PC-9 (cell line): ENCODE measurements at regions not wholly inside any gene's neighbourhood (a gene's known extent, or its start where the extent isn't known, plus 50 kb on each side); places are given as distances from the start of the nearest gene placed in this dataset.

ENCODE experiments used
- BruUV-seq: library from RNA; stranded (reverse); fragments of 400-500 nt; replicated peaks from 2 replicates; lab custom pipeline; 2021; lab: Mats Ljungman, UMichigan
- CTCF ChIA-PET: fragments of 300-600 bp; sonication (Branson Sonifier 250); formaldehyde crosslinking; loops from one replicate; lab custom pipeline; 2022; ENCODE audit warnings: antibody characterized with exemption; lab: Charles Lee
- POLR2A ChIA-PET: fragments of 300-600 bp; sonication (Branson Sonifier 250); formaldehyde crosslinking; loops from one replicate; lab custom pipeline; 2022; ENCODE audit warnings: antibody characterized with exemption; ENCODE audit not compliant: unreplicated experiment; lab: Charles Lee
- DNase-seq, 2 experiments: peaks; one replicate each; pipeline versions ENCODE4 v3.0.0 to v3.0.0-alpha.2; 2015 to 2022; ENCODE audit warnings: mixed read lengths in 1 of 2
- H2AFZ ChIP-seq: fragments of 200-600 bp; sonication (generic); 2 replicates; pipeline ENCODE4 v1.8.1; 2017; ENCODE audit warnings: antibody characterized with exemption
- H3F3A ChIP-seq: fragments of 200-600 bp; sonication (generic); 2 replicates; pipeline ENCODE4 v1.8.1; 2017; ENCODE audit warnings: antibody characterized with exemption, mild to moderate bottlenecking, low read depth; ENCODE audit not compliant: insufficient read depth
- H3K27ac ChIP-seq: fragments of 200-600 bp; sonication (generic); 2 replicates; pipeline ENCODE4 v1.6.1; 2016; ENCODE audit warnings: mixed run types
- H3K27me3 ChIP-seq: fragments of 200-600 bp; sonication (generic); 2 replicates; pipeline ENCODE4 v1.6.1; 2016; ENCODE audit warnings: low read depth, mixed run types; ENCODE audit not compliant: insufficient read depth
- H3K36me3 ChIP-seq: fragments of 200-600 bp; sonication (generic); 2 replicates; pipeline ENCODE4 v1.6.1; 2016; ENCODE audit warnings: low read depth, mixed run types
- H3K4me1 ChIP-seq: fragments of 200-600 bp; sonication (generic); replicated peaks from 2 replicates; pipeline ENCODE4 v1.6.1; 2016; ENCODE audit warnings: mixed run types; ENCODE audit not compliant: insufficient read depth
- H3K4me2 ChIP-seq: fragments of 200-600 bp; sonication (generic); 2 replicates; pipeline ENCODE4 v1.6.1; 2017; ENCODE audit warnings: mixed run types
- H3K4me3 ChIP-seq: fragments of 200-600 bp; sonication (generic); 2 replicates; pipeline ENCODE4 v1.6.1; 2016; ENCODE audit warnings: mixed run types
- H3K79me2 ChIP-seq: fragments of 200-600 bp; sonication (generic); 2 replicates; pipeline ENCODE4 v1.6.1; 2017; ENCODE audit warnings: low read depth, mixed run types
- H3K9me2 ChIP-seq: fragments of 200-600 bp; sonication (generic); 2 replicates; pipeline ENCODE4 v1.8.1; 2017; ENCODE audit warnings: mild to moderate bottlenecking; ENCODE audit not compliant: insufficient read depth
- H3K9me3 ChIP-seq: fragments of 200-600 bp; sonication (generic); 2 replicates; pipeline ENCODE4 v1.8.1; 2016; ENCODE audit warnings: low read depth; ENCODE audit not compliant: insufficient read depth
- H4K20me1 ChIP-seq: fragments of 200-600 bp; sonication (generic); 2 replicates; pipeline ENCODE4 v1.8.1; 2017; ENCODE audit not compliant: insufficient read depth
- CTCF ChIP-seq: fragments of 200-600 bp; sonication (generic); conservative IDR thresholded peaks from 2 replicates; pipeline ENCODE4 v1.6.1; 2017; ENCODE audit warnings: mixed run types, antibody characterized with exemption, mild to moderate bottlenecking, moderate library complexity
- EZH2 ChIP-seq: fragments of 200-600 bp; sonication (generic); IDR thresholded peaks from 2 replicates; pipeline ENCODE4 v1.8.0; 2017; ENCODE audit warnings: antibody characterized with exemption, low read depth
- intact Hi-C: fragments of 100-400 bp; cut with micrococcal nuclease; formaldehyde crosslinking; loops from one replicate; pipeline ENCODE4 v1.10.0; 2022; ENCODE audit not compliant: unreplicated experiment

- Histone ChIP-seq H2AFZ (no peak overlapping the region), H3K9me2 (no peaks in the 10 kb centered on the region)
- no TSS peak for BruUV-seq
Measured at GRCh38 chr2:103335403-103335802, 573.6 kb downstream of the TMEM182 start.

GRCh38 chr2:103338819-103339218 is 577.0 kb downstream of the TMEM182 start:
- no peak for DNase-seq
- Histone ChIP-seq H3K4me1 (no peaks in the 10 kb centered on the region), H4K20me1 (no peaks in the 10 kb centered on the region), H3K27me3 (peaks cover 11% of the 10 kb centered on the region; the same call in 1 of the 2 replicates), H3K36me3 (no peaks in the 10 kb centered on the region), H3K9me3 (no peaks in the 10 kb centered on the region), H3K4me2 (no peak overlapping the region), H3F3A (no peaks in the 10 kb centered on the region), H3K27ac (no peak overlapping the region), H2AFZ (no peak overlapping the region), H3K79me2 (no peaks in the 10 kb centered on the region), H3K9me2 (no peaks in the 10 kb centered on the region), H3K4me3 (no peak overlapping the region)
- POLR2A ChIA-PET = no interaction called here
- CTCF ChIA-PET = no interaction called here
- no TSS peak for BruUV-seq
- intact Hi-C loops = no loop called here
- TF ChIP-seq EZH2 = no peak
- TF ChIP-seq CTCF = no peak

More at GRCh38 chr2:103335403-103335802, 573.6 kb downstream of the TMEM182 start:
- Histone ChIP-seq H3K79me2 (no peaks in the 10 kb centered on the region), H3K27ac (no peak overlapping the region), H4K20me1 (no peaks in the 10 kb centered on the region), H3K4me2 (no peak overlapping the region), H3K9me3 (no peaks in the 10 kb centered on the region), H3K4me3 (no peak overlapping the region), H3K36me3 (no peaks in the 10 kb centered on the region), H3K27me3 (no peaks in the 10 kb centered on the region), H3K4me1 (no peaks in the 10 kb centered on the region), H3F3A (no peaks in the 10 kb centered on the region)
- ChIA-PET POLR2A (no interaction called here), CTCF (no interaction called here)
- TF ChIP-seq EZH2 (no peak), CTCF (no peak)
- no peak for DNase-seq
- intact Hi-C loops = no loop called here

GRCh38 chr2:103346780-103347179 is 584.9 kb downstream of the TMEM182 start:
- peaks cover 16% of the 10 kb centered on the region; the same call in 1 of the 2 replicates for H3K27me3 ChIP-seq
- H3K4me2 ChIP-seq = no peak overlapping the region
- H3K36me3 ChIP-seq = no peaks in the 10 kb centered on the region
- ChIA-PET CTCF (no interaction called here), POLR2A (no interaction called here)
- H3K4me3 ChIP-seq = no peak overlapping the region
- H3K27ac ChIP-seq = no peak overlapping the region
- BruUV-seq = no TSS peak
- no peaks in the 10 kb centered on the region for H4K20me1 ChIP-seq
- H2AFZ ChIP-seq = no peak overlapping the region
- intact Hi-C loops = no loop called here
- H3K9me2 ChIP-seq = no peaks in the 10 kb centered on the region
- no peaks in the 10 kb centered on the region for H3K4me1 ChIP-seq
- no peak for DNase-seq
- no peaks in the 10 kb centered on the region for H3K9me3 ChIP-seq
- H3K79me2 ChIP-seq = no peaks in the 10 kb centered on the region
- H3F3A ChIP-seq = no peaks in the 10 kb centered on the region
- no peak for TF ChIP-seq CTCF
- TF ChIP-seq EZH2 = no peak
